H9 (cell line): ENCODE measurements at regions not wholly inside any gene's neighbourhood (a gene's known extent, or its start where the extent isn't known, plus 50 kb on each side); places are given as distances from the start of the nearest gene placed in this dataset.

Source experiments
- DNase-seq: peaks from one replicate; pipeline ENCODE4 v3.0.0-alpha.2; 2017
- H2AFZ ChIP-seq: one replicate; pipeline ENCODE4 v1.6.1; 2013; ENCODE audit warnings: mild to moderate bottlenecking, low read length, control low read depth, moderate library complexity
- H2AK5ac ChIP-seq: 2 replicates; pipeline ENCODE4 v1.6.1; 2013; ENCODE audit warnings: low read length, control low read depth, mixed read lengths; ENCODE audit not compliant: insufficient read length
- H2BK120ac ChIP-seq: one replicate; pipeline ENCODE4 v1.6.1; 2013; ENCODE audit warnings: low read depth, mild to moderate bottlenecking, low read length, control low read depth, inconsistent platforms; ENCODE audit not compliant: poor library complexity, severe bottlenecking
- H2BK12ac ChIP-seq: 2 replicates; pipeline ENCODE4 v1.6.1; 2013; ENCODE audit warnings: low read length, control low read depth, mixed read lengths, low read depth; ENCODE audit not compliant: insufficient read length
- H2BK15ac ChIP-seq: 2 replicates; pipeline ENCODE4 v1.6.1; 2013; ENCODE audit warnings: low read depth, low read length, control low read depth
- H2BK20ac ChIP-seq: one replicate; pipeline ENCODE4 v1.6.1; 2013; ENCODE audit warnings: low read depth, mild to moderate bottlenecking, low read length, control low read depth, inconsistent platforms; ENCODE audit not compliant: poor library complexity, severe bottlenecking
- H2BK5ac ChIP-seq: 2 replicates; pipeline ENCODE4 v1.6.1; 2013; ENCODE audit warnings: low read length, control low read depth, mixed read lengths; ENCODE audit not compliant: insufficient read length
- H3K14ac ChIP-seq: 2 replicates; pipeline ENCODE4 v1.6.1; 2013; ENCODE audit warnings: low read length, control low read depth; ENCODE audit not compliant: insufficient read depth
- H3K18ac ChIP-seq: 2 replicates; pipeline ENCODE4 v1.6.1; 2013; ENCODE audit warnings: low read depth, mild to moderate bottlenecking, mixed read lengths, low read length, control low read depth; ENCODE audit not compliant: insufficient read length
- H3K23ac ChIP-seq: 2 replicates; pipeline ENCODE4 v1.6.1; 2013; ENCODE audit warnings: low read length, control low read depth, mixed read lengths, low read depth; ENCODE audit not compliant: insufficient read length
- H3K23me2 ChIP-seq: 2 replicates; pipeline ENCODE4 v1.6.1; 2013; ENCODE audit warnings: low read depth, mild to moderate bottlenecking, mixed read lengths, low read length, control low read depth; ENCODE audit not compliant: insufficient read length, poor library complexity, severe bottlenecking
- H3K27ac ChIP-seq: 2 replicates; pipeline ENCODE4 v1.5.1; 2013; ENCODE audit warnings: low read length, control low read depth, mixed read lengths, low read depth; ENCODE audit not compliant: insufficient read length
- H3K27me3 ChIP-seq: 2 replicates; pipeline ENCODE4 v1.6.1; 2013; ENCODE audit warnings: low read length, control low read depth, inconsistent platforms; ENCODE audit not compliant: insufficient read depth
- H3K4ac ChIP-seq: 2 replicates; pipeline ENCODE4 v1.6.1; 2013; ENCODE audit warnings: low read depth, mild to moderate bottlenecking, control low read depth, inconsistent platforms, low read length, moderate library complexity
- H3K4me1 ChIP-seq: 2 replicates; pipeline ENCODE4 v1.6.1; 2013; ENCODE audit warnings: low read length, control low read depth, inconsistent platforms; ENCODE audit not compliant: insufficient read depth
- H3K4me2 ChIP-seq: 2 replicates; pipeline ENCODE4 v1.6.1; 2013; ENCODE audit warnings: low read length, control low read depth, mixed read lengths; ENCODE audit not compliant: insufficient read length, insufficient read depth
- H3K56ac ChIP-seq: 2 replicates; pipeline ENCODE4 v1.6.1; 2013; ENCODE audit warnings: low read depth, mild to moderate bottlenecking, mixed read lengths, low read length, control low read depth; ENCODE audit not compliant: insufficient read length
- H3K79me1 ChIP-seq: 2 replicates; pipeline ENCODE4 v1.6.1; 2013; ENCODE audit warnings: low read depth, mild to moderate bottlenecking, moderate library complexity, low read length, control low read depth, inconsistent platforms; ENCODE audit not compliant: insufficient read depth, poor library complexity, severe bottlenecking
- H3K79me2 ChIP-seq: 2 replicates; pipeline ENCODE4 v1.6.1; 2013; ENCODE audit warnings: low read length, control low read depth, inconsistent platforms; ENCODE audit not compliant: insufficient read depth
- H3K9ac ChIP-seq: 2 replicates; pipeline ENCODE4 v1.6.1; 2013; ENCODE audit warnings: low read length, control low read depth, mixed read lengths; ENCODE audit not compliant: insufficient read length; ENCODE audit errors: extremely low read depth
- H3K9me3 ChIP-seq: one replicate; pipeline ENCODE4 v1.6.1; 2013; ENCODE audit warnings: low read depth, low read length, inconsistent platforms; ENCODE audit not compliant: control insufficient read depth
- H3T11ph ChIP-seq: one replicate; pipeline ENCODE4 v1.6.1; 2013; ENCODE audit warnings: mild to moderate bottlenecking, low read length, control low read depth, inconsistent platforms
- H4K20me1 ChIP-seq: one replicate; pipeline ENCODE4 v1.6.1; 2013; ENCODE audit not compliant: control insufficient read depth, insufficient read length, insufficient read depth
- H4K5ac ChIP-seq: 2 replicates; pipeline ENCODE4 v1.6.1; 2013; ENCODE audit warnings: low read depth, mild to moderate bottlenecking, mixed read lengths, low read length, control low read depth; ENCODE audit not compliant: insufficient read length
- H4K8ac ChIP-seq: replicated peaks from 2 replicates; pipeline ENCODE4 v1.6.1; 2013; ENCODE audit warnings: low read length, control low read depth, mixed read lengths, low read depth; ENCODE audit not compliant: insufficient read length
- H4K91ac ChIP-seq: 2 replicates; pipeline ENCODE4 v1.6.1; 2013; ENCODE audit warnings: low read depth, mild to moderate bottlenecking, moderate library complexity, mixed read lengths, low read length, control low read depth; ENCODE audit not compliant: insufficient read length
- H3K27ac Mint-ChIP-seq, 3 experiments: 2 replicates in 2 of 3; 3 replicates in 1 of 3; pipeline ENCODE4 v1.8.0; 2020 to 2021; ENCODE audit warnings: mixed read lengths in 3 of 3, mild to moderate bottlenecking in 1 of 3, moderate library complexity in 1 of 3
- H3K27me3 Mint-ChIP-seq: 2 replicates; pipeline ENCODE4 v1.8.0; 2021; ENCODE audit warnings: low read depth, mild to moderate bottlenecking, moderate library complexity, mixed read lengths
- H3K36me3 Mint-ChIP-seq, 3 experiments: 2 replicates in 2 of 3; 3 replicates in 1 of 3; pipeline ENCODE4 v1.8.0; 2020 to 2021; ENCODE audit warnings: low read depth in 3 of 3, mixed read lengths in 3 of 3; ENCODE audit not compliant: insufficient read depth in 1 of 3
- H3K4me1 Mint-ChIP-seq, 2 experiments: 2 replicates each; pipeline ENCODE4 v1.8.0; 2020; ENCODE audit warnings: mixed read lengths in 2 of 2
- H3K4me3 Mint-ChIP-seq, 2 experiments: 2 replicates in 1 of 2; 3 replicates in 1 of 2; pipeline ENCODE4 v1.8.0; 2020 to 2021; ENCODE audit warnings: mild to moderate bottlenecking in 2 of 2, mixed read lengths in 2 of 2, moderate library complexity in 1 of 2
- H3K9me3 Mint-ChIP-seq, 2 experiments: 2 replicates in 1 of 2; 3 replicates in 1 of 2; pipeline ENCODE4 v1.8.0; 2020; ENCODE audit warnings: mild to moderate bottlenecking in 2 of 2, mixed read lengths in 2 of 2, moderate library complexity in 1 of 2
- WGBS: extraction: QIAGEN DNeasy Blood & Tissue Kit; methylation state at CpG from one replicate; pipeline ENCODE4 v1.1.7; 2013; ENCODE audit warnings: missing lambda C conversion rate, low lambda C conversion rate, mixed read lengths; ENCODE audit not compliant: insufficient read length; ENCODE audit errors: extremely low coverage; 5-methylcytosine and 5-hydroxymethylcytosine counted together
- TF ChIP-seq, protein P1 (sequence below): fragments of 200-600 bp; sonication (generic); conservative IDR thresholded peaks from 3 replicates; pipeline ENCODE4 v1.8.0; 2021; ENCODE audit warnings: antibody characterized with exemption, mild to moderate bottlenecking

DNA sequence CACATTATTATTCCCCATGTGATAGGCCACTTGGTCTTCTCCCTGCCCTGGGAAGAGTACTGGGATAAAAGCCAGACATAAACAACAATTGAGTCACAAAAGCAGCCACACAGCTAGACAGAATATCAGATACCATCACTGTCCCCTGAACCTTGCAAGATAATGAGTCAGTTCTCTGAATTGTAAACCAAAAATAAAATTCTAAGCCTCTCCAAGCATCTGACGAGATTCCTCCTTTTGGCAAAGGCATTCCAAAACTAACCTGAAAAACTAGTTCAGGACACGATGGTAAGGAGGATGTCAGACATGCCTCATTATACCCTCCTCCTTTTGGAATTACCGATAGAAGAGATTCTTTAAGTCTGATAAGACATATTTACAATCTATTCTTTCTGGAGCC lies 450.7 kb downstream of the HTR7 start:
- no peak overlapping the region for H4K8ac ChIP-seq
- no peaks in the 10 kb centered on the region for H3K23me2 ChIP-seq
- H3K9me3 ChIP-seq = no peaks in the 10 kb centered on the region
- H2AFZ ChIP-seq = no peak overlapping the region
- Mint-ChIP-seq H3K36me3 (peaks cover 7 to 23% (median 11%) of the 10 kb centered on the region in 3 experiments), H3K27me3 (no peaks in the 10 kb centered on the region; the same call in 1 of the 2 replicates), H3K4me1 (peaks cover 9 to 13% of the 10 kb centered on the region in 2 experiments; a peak in 3 of 4 replicates), H3K4me3 (no peak overlapping the region), H3K9me3 (peaks cover 6 to 13% of the 10 kb centered on the region in 2 experiments), H3K27ac (no peak overlapping the region)
- no peak overlapping the region for H4K5ac ChIP-seq
- no peak overlapping the region for H2BK15ac ChIP-seq
- no peaks in the 10 kb centered on the region for H3K4me1 ChIP-seq
- H2BK5ac ChIP-seq = no peak overlapping the region
- WGBS = no CpG with 5 or more reads among the region's 3 CpGs
- H4K20me1 ChIP-seq = no peaks in the 10 kb centered on the region
- H3T11ph ChIP-seq = no peak overlapping the region
- no peak overlapping the region for H3K18ac ChIP-seq
- H2BK120ac ChIP-seq = no peak overlapping the region
- TF ChIP-seq, protein P1, sequence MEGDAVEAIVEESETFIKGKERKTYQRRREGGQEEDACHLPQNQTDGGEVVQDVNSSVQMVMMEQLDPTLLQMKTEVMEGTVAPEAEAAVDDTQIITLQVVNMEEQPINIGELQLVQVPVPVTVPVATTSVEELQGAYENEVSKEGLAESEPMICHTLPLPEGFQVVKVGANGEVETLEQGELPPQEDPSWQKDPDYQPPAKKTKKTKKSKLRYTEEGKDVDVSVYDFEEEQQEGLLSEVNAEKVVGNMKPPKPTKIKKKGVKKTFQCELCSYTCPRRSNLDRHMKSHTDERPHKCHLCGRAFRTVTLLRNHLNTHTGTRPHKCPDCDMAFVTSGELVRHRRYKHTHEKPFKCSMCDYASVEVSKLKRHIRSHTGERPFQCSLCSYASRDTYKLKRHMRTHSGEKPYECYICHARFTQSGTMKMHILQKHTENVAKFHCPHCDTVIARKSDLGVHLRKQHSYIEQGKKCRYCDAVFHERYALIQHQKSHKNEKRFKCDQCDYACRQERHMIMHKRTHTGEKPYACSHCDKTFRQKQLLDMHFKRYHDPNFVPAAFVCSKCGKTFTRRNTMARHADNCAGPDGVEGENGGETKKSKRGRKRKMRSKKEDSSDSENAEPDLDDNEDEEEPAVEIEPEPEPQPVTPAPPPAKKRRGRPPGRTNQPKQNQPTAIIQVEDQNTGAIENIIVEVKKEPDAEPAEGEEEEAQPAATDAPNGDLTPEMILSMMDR = no peak
- H3K79me2 ChIP-seq = no peaks in the 10 kb centered on the region
- H3K4ac ChIP-seq = no peak overlapping the region
- no peak overlapping the region for H2BK12ac ChIP-seq
- H4K91ac ChIP-seq = no peak overlapping the region
- H3K27me3 ChIP-seq = no peaks in the 10 kb centered on the region
- H3K4me2 ChIP-seq = no peak overlapping the region
- H3K79me1 ChIP-seq = no peaks in the 10 kb centered on the region
- no peak overlapping the region for H3K14ac ChIP-seq
- no peak overlapping the region for H2AK5ac ChIP-seq
- H3K27ac ChIP-seq = no peak overlapping the region
- no peak overlapping the region for H3K56ac ChIP-seq
- no peak for DNase-seq
- H3K23ac ChIP-seq = no peak overlapping the region
- no peak overlapping the region for H2BK20ac ChIP-seq
- H3K9ac ChIP-seq = no peak overlapping the region
